ENCODE measurements at regions not wholly inside any gene's neighbourhood (a gene's known extent, or its start where the extent isn't known, plus 50 kb on each side); places are given as distances from the start of the nearest gene placed in this dataset.

GRCh38 chr12:115857923-115858322, 419.6 kb downstream of the MED13L start:
- TF ChIP-seq POLR2A (IDR thresholded peaks at IDR 0.05; ENCODE audit: low read length): no peak
- TF ChIP-seq GATA1 (IDR thresholded peaks at IDR 0.05; ENCODE audit: low read depth, low read length): no peak

All from erythroblast (primary cell).